ENCODE measurements at regions not wholly inside any gene's neighbourhood (a gene's known extent, or its start where the extent isn't known, plus 50 kb on each side); places are given as distances from the start of the nearest gene placed in this dataset.

GRCh38 chrX:7330556-7330955, 182.6 kb upstream of the PUDP start:
- no peak for TF ChIP-seq POLR2A (IDR thresholded peaks at IDR 0.05; ENCODE audit: low read depth, low read length)
- no peak for TF ChIP-seq SPI1 (IDR thresholded peaks at IDR 0.05; ENCODE audit: low read depth, low read length)
- no peak for TF ChIP-seq POLR2AphosphoS5 (IDR thresholded peaks at IDR 0.05; ENCODE audit: low read depth, low read length)
- no peak for TF ChIP-seq PAX5 (IDR thresholded peaks at IDR 0.05; ENCODE audit: insufficient read depth, low read length, severe bottlenecking)
- TF ChIP-seq TAF1 (IDR thresholded peaks at IDR 0.05; ENCODE audit: low read depth, low read length), result no peak

All from GM12891 (cell line).